ENCODE measurements at regions not wholly inside any gene's neighbourhood (a gene's known extent, or its start where the extent isn't known, plus 50 kb on each side); places are given as distances from the start of the nearest gene placed in this dataset.

- BruUV-seq (replicated peaks), result no TSS peak
- H3K9me3 ChIP-seq (ENCODE audit: control insufficient read depth, insufficient read depth, low read depth, low read length), result no peaks in the 10 kb centered on the region
- no peaks in the 10 kb centered on the region for H3K27me3 ChIP-seq (ENCODE audit: control insufficient read depth, insufficient read depth, low read length)
- no peaks in the 10 kb centered on the region for H3K36me3 ChIP-seq (ENCODE audit: control insufficient read depth, insufficient read depth, low read length)
- ChIA-PET CTCF (no interaction called here), POLR2A (no interaction called here)
- intact Hi-C loops (cut with micrococcal nuclease; ENCODE audit: unreplicated experiment), result no loop called here
- H3K4me3 ChIP-seq (ENCODE audit: low read depth in 2 of 2, low read length in 2 of 2), result no peak overlapping the region
- in situ Hi-C loops (cut with HindIII; ENCODE audit: low pct_unique_long_range_greater_than_20kb, low sequenced_read_pairs), result no loop called here
- DNase-seq (ENCODE audit: low read depth, low spot score) (no peak), ATAC-seq (no peak)
- H3K4me1 ChIP-seq (ENCODE audit: control insufficient read depth, insufficient read depth, low read length), result no peaks in the 10 kb centered on the region
- no peak for TF ChIP-seq CTCF (IDR thresholded peaks at IDR 0.05)
- TF ChIP-seq REST (IDR thresholded peaks at IDR 0.05; ENCODE audit: insufficient read depth in 1 of 2, low read depth in 2 of 2, low read length in 1 of 2), result no peak
- no peak for TF ChIP-seq SIN3A (IDR thresholded peaks at IDR 0.05; ENCODE audit: borderline replicate concordance, insufficient read depth, low read depth, low read length)
- no peak for TF ChIP-seq TCF7L2 (IDR thresholded peaks at IDR 0.05; ENCODE audit: low read depth, low read length)
- TF ChIP-seq POLR2AphosphoS5 (IDR thresholded peaks at IDR 0.05; ENCODE audit: low read depth, low read length), result no peak
- H3K27ac ChIP-seq (ENCODE audit: low read length), result no peak overlapping the region
Observed at GRCh38 chr16:9480503-9480902, 389.1 kb downstream of the HAPSTR1 start.

GRCh38 chr16:9481747-9482730, 390.6 kb downstream of the HAPSTR1 start:
- H3K27ac ChIP-seq (ENCODE audit: low read length), result no peak overlapping the region
- H3K36me3 ChIP-seq (ENCODE audit: control insufficient read depth, insufficient read depth, low read length), result no peaks in the 10 kb centered on the region
- CTCF ChIA-PET, result no interaction called here
- intact Hi-C loops (cut with micrococcal nuclease; ENCODE audit: unreplicated experiment), result no loop called here
- peaks cover 10% of the 10 kb centered on the region for H3K27me3 ChIP-seq (ENCODE audit: control insufficient read depth, insufficient read depth, low read length)
- BruUV-seq (replicated peaks), result no TSS peak
- H3K9me3 ChIP-seq (ENCODE audit: control insufficient read depth, insufficient read depth, low read depth, low read length), result no peaks in the 10 kb centered on the region
- TF ChIP-seq TCF7L2 (IDR thresholded peaks at IDR 0.05; ENCODE audit: low read depth, low read length) (no peak), REST (IDR thresholded peaks at IDR 0.05; ENCODE audit: insufficient read depth in 1 of 2, low read depth in 2 of 2, low read length in 1 of 2) (no peak), CTCF (IDR thresholded peaks at IDR 0.05) (no peak), POLR2AphosphoS5 (IDR thresholded peaks at IDR 0.05; ENCODE audit: low read depth, low read length) (no peak), SIN3A (IDR thresholded peaks at IDR 0.05; ENCODE audit: borderline replicate concordance, insufficient read depth, low read depth, low read length) (no peak)
- no peak overlapping the region for H3K4me3 ChIP-seq (ENCODE audit: low read depth in 2 of 2, low read length in 2 of 2)
- DNase-seq (ENCODE audit: low read depth, low spot score) (no peak), ATAC-seq (no peak)
- H3K4me1 ChIP-seq (ENCODE audit: control insufficient read depth, insufficient read depth, low read length), result no peaks in the 10 kb centered on the region
- POLR2A ChIA-PET, result no interaction called here
- in situ Hi-C loops (cut with HindIII; ENCODE audit: low pct_unique_long_range_greater_than_20kb, low sequenced_read_pairs), result no loop called here
